Erythroblast (primary cell): ENCODE measurements at regions not wholly inside any gene's neighbourhood (a gene's known extent, or its start where the extent isn't known, plus 50 kb on each side); places are given as distances from the start of the nearest gene placed in this dataset.

Source experiments
- DNase-seq, 2 experiments: peaks; one replicate each; lab custom pipeline; 2025; lab: John Stamatoyannopoulos, UW
- GATA1 ChIP-seq: IDR thresholded peaks from 2 replicates; pipeline ENCODE4 v1.6.1; 2011; ENCODE audit warnings: low read depth, mild to moderate bottlenecking, control low read depth, low read length, moderate library complexity
- POLR2A ChIP-seq: IDR thresholded peaks from 2 replicates; pipeline ENCODE4 v1.6.1; 2011; ENCODE audit warnings: mild to moderate bottlenecking, low read length

DNA sequence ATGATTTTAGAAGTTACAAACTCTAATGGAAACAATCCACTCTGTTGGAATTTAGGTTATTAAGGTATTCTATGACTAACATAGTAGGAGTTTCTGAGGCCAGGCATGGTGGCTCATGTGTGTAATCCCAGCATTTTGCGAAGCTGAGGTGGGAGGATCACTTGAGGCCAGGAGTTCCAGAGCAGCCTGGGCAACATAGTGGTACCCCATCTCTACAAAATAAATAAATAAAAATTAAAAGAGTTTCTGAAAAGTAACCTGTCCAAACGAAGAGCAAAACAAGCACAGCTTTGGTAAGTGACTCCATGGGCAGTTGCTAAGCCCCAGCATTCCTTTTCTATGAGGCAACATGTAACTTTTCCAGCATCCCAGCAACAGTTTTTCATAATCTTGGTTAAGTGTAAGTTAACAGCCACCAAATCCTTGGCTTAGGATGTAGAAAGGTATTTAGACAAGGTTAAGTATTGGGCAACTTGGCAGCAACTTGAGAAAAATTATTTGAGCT is 86.3 kb downstream of the SOX4 start:
- TF ChIP-seq POLR2A, result no peak
- TF ChIP-seq GATA1, result no peak
- no peak for DNase-seq

DNA sequence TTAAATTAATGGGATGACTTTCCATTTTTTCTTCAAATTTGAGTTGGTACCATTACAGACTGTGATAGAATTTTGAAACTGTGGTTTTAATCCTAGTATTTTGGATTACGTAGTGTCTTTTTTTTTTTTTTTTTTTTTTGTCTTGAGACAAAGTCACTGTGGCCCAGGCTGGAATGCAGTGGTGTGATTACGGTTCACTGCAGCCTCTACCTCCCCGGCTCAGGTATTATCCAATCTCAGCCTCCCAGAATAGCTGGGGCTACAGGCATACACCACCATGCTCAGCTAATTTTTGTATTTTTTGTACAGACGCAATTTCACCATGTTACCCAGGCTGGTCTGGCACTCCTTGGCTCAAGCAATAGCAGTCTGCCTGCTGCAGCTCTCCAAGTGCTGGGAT is 87.1 kb downstream of the SOX4 start:
- TF ChIP-seq POLR2A (no peak), GATA1 (no peak)

DNA sequence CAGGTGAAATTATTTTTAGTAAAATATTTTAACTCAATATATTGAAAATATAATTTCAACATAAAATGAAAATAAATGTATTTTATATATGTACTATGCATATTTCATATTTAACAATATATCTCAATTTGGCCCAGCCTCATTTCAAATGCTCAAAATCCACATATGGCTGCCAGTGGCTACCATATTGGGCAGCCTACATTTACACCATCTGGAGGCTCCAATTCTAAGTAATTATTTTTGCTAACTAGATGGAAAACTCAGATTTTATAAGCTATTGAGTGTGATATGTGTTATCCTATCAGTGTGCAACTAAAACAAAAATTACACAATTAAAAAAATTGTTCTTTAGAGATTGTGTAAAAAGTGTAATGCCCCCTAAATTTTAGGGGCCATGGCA is 96.9 kb downstream of the SOX4 start:
- TF ChIP-seq POLR2A (no peak), GATA1 (no peak)
- no peak for DNase-seq

More for the DNA sequence above, 87.1 kb downstream of the SOX4 start:
- DNase-seq, result no peak

DNA sequence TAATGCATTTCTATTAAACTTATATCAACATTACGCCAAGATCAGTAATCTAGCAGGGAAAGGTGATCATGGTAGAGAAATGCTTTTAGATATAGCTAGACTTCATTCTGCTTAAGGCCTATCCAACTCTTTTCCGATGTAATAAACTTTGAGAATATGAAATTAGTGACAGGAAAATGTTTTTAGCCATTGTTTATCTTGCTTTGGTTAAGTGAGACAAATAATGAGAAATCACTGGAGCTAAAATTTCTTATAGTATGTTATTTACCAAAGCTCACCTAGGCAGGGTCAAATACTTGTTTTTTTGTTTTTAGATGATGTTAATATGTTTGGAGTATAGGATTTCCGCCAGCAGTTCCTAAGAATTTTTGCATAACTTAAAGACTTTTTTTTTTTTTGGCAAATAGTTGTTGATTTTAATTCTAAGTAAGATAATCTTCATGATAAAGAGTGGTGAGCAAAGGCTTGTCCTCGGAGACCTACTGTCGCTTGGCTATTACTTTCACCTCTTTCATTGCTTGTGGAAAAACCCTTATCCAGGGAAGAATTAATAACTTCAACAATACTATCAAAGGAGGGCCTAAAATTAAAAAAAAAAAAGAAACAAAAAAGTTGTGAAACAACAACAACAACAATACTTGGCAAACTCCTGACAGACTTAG is 98.3 kb downstream of the SOX4 start:
- TF ChIP-seq POLR2A (no peak), GATA1 (no peak)
- no peak for DNase-seq

DNA sequence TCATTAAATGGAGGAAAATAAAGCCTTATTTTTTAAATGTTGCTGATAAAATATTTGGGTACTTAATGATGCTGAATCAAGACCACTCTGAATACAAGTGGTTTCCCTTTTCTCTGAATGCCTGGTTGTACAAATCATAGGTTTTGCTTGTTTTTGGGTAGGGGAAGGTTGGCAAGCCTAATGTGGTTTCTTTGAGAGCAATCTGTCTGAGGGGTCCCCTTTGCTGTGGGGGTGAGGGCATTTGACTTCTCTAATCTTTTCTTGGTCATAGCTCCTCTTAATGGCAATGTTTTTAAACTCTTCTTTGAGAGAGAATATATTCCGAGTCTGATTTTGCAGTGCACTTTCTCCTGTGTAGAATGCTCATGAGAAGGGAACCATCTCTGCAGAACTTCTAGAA is 99.2 kb downstream of the SOX4 start:
- DNase-seq, result no peak
- TF ChIP-seq GATA1 (no peak), POLR2A (no peak)

DNA sequence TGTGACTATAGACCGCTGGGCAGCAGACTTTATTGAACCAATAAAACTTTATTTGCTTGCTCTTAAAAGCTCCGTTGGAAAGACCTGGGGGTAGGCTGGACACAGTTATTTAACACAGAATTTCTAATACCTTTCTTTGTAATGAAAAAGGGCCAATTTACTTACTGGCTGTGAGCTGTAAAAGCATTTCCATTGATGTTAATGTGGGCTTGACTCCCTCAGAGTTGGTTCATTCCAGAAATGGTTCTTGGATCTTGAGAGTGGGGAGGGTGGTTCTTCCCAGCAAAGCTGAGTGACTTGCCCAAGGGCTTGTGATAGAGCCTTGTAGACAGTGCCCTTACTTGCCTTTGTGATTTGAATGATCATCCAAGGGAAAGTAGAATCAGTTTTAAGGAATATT is 100.6 kb downstream of the SOX4 start:
- DNase-seq, result no peak
- no peak for TF ChIP-seq POLR2A
- no peak for TF ChIP-seq GATA1

DNA sequence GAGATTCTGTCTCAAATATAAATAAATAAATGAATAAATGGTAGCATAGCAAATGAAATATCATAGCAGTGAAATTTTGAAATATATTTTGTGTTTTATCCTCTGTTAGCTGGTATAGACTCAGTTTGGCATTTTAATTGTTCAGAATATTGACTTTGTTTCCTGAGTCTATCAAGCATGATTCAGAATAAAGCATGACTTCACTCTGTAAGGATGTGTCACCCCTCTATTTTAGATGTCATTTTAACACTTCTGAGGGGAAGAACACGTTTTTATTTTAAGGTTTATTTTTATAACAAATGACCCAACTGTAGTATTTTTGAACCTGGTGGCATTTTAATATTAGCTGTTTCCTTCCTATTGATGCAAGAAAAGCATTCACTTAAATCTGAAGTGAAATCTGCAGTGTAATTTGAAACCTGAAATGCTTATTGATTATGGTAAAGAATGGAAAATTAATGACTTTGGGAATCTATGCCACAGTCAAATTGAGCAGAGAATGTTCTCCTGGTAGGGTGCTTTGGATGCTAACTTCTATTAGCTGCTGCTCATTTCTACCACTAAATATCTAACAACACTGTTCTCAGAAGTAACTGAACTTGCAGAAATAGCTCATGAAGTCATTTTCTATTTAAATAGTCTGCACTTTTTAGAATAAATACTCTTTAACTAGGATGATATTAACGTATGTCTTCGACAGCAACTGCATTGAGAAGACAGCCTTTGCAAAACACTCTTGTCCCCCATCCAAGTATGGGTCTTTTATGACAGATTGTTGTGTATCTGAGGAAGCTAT is 114.2 kb downstream of the SOX4 start:
- TF ChIP-seq POLR2A, result no peak
- no peak for TF ChIP-seq GATA1
- DNase-seq, result no peak

DNA sequence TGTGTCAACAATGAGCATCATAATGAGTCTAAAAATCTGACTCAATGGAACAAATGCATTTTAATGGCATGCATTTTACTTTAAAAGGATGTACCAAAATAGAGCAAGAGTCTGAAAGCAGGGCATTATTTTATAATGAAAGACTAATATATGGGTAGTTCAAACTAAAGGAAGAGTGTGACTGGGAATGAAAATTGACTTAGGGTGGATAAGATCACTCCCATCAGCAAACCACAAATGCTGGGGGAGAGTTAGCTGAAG is 114.7 kb downstream of the SOX4 start:
- DNase-seq, result no peak
- TF ChIP-seq POLR2A (no peak), GATA1 (no peak)

DNA sequence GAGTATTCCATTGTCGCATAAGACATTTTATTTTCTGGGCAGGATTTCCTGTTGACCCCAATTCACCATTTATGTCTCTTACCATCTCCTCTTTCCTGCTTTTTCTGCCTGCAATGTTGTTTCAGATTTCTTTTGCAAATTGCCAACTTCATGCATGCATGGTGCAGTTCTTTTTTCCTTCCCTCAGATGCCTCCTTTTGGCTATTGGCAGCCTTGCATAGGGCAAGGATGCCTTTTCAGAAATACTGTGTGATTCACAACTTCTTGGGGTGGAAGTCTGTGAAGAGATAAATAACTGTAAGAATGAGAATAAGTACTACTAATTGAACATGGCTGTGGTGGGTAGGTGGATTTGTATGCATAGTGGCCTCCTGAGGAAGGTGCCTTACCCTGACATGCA is 116.7 kb downstream of the SOX4 start:
- no peak for DNase-seq
- no peak for TF ChIP-seq POLR2A
- TF ChIP-seq GATA1, result no peak

DNA sequence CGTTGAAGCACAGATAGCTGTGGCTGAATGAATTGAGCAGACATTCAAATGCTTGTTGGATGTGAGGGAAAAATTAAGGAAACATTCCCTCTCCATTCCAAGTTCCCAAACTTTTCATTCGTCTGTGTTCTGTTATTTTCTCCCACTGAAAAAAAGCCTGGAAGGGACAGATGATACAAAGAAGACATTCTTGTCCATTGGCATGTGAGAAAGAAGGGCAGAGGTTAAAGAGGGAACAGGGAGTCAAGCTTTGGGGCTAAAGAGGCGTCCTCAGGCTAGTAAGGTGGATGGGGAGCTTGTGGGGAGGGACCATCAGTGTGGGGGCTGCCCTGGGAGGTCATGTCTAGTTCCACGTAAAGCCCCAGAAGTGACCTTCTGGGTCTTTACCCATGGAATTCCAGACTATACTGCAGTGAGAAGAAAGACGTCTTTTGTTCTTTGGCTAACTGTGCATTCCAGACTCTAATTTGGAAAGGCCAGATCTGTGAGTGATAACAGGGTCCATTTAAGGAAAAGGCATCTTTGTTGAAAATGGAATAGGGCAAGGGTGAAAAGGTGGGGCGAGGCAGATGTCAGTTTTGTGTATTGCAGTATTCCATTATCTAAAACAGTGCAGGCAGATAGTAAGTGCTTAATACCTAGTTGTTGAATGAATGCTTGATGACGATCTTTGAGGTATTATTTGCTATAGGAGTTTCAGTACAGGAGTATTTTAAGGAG is 117.5 kb downstream of the SOX4 start:
- TF ChIP-seq POLR2A (no peak), GATA1 (no peak)
- DNase-seq, result no peak

DNA sequence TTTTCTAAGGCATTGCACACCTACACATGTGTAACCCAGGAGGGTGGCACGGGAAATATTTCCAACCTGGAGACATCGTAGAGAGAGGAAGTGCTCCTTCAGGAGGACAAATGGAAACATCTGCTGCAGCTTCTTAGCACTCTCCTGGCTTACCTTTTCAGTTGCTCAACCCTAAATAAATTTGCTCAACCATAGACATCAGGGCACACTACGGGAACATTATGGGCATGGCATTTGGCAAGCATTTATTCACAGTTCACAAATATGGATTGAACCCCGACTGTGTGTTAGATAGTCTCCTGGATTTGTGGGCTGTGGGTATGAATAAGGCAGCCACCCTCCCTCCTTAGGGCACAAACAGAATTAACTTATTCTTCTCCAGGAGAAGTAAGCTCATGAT is 118.7 kb downstream of the SOX4 start:
- no peak for TF ChIP-seq POLR2A
- TF ChIP-seq GATA1, result no peak
- no peak for DNase-seq

DNA sequence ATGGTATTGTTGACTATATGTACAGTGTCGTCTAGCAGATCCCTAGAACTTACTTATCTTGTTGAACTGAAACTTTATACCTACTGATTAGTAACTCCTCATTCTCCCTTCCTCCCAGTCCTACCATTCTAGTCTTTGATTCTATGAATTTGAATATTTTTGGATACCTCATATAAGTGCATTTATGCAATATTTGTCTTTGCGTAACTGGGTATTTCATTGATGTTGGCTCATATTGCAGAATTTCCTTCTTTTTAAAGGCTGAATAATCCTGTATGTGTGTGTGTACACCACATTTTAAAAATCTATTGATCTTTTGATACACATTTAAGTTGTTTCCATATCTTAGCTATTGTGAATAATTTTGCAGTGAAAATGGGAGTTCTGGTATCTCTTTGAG is 119.9 kb downstream of the SOX4 start:
- no peak for TF ChIP-seq POLR2A
- no peak for TF ChIP-seq GATA1
- DNase-seq, result no peak

DNA sequence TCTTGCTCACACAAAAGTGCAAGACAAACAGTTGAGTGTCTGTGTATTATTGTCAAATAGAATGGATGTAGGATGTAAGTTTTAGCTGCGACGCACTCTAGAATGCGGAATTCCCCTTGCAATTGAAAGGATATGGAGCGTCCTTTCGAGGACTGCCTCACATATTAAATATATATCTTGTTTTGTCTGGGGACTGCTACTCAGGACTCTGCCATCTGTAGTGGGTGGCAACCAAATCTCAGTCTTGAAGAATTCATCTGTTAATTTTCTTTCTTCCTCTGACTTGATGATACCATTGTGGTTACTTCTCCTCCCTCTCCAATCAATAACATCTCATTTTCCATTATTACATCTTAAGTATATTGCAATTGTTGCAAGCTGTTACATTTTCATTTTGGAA is 121.6 kb downstream of the SOX4 start:
- TF ChIP-seq POLR2A (no peak), GATA1 (no peak)
- DNase-seq, result no peak

DNA sequence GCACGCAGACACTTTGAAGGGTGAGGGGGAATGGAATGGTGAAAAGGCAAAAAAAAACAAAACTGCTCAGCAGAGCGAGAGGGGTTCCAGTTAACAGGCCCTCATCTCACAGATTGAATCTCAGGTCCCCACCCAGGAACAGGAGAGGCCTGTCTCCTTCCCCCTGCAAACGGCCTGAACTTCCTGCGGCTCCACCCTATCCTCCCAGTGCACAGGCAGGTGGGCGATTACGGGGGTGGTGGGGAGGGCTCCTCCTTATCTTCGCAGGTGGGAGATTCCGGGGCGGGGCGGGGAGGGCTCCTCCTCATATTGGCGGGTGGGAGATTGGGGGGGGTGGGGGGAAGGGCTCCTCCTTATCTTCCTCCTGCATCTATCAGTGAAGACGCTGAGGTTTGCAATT is 129.0 kb downstream of the SOX4 start:
- TF ChIP-seq POLR2A (no peak), GATA1 (no peak)

DNA sequence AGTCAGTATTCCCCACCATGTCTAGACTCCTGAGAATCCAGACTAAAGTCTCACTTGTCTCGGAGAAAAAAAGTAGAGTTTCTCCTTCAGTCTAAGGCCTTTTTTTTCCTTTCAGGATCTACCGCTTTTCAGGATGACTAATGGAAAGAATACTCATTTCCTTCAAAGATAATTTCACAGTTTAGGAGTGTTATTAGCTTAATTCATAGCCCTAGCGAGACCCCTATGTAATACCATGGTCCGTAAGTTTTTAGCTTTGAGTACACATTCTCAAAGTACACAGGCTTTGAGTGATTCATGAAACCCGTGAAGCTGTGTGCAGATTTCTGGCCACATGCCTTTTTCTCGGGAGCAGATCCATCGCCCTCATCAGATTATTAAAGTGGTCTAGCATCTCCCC is 133.1 kb downstream of the SOX4 start:
- no peak for DNase-seq
- TF ChIP-seq GATA1, result no peak
- TF ChIP-seq POLR2A, result no peak

More for the DNA sequence above, 129.0 kb downstream of the SOX4 start:
- DNase-seq, result no peak
